PFSK-1 (cell line): ENCODE measurements at regions not wholly inside any gene's neighbourhood (a gene's known extent, or its start where the extent isn't known, plus 50 kb on each side); places are given as distances from the start of the nearest gene placed in this dataset.

Experiments used
- FOXP2 ChIP-seq: optimal IDR thresholded peaks from 2 replicates; pipeline ENCODE3; 2011; ENCODE audit warnings: borderline replicate concordance, control low read depth, inconsistent platforms; ENCODE audit not compliant: insufficient read depth; ENCODE audit errors: extremely low read length, extremely low read depth
- POLR2AphosphoS5 ChIP-seq: IDR thresholded peaks from 2 replicates; pipeline ENCODE4 v1.6.1; 2012; ENCODE audit warnings: low read depth, mild to moderate bottlenecking, control low read depth, low read length, moderate library complexity
- REST ChIP-seq, 2 experiments: IDR thresholded peaks; 2 replicates each; pipeline versions ENCODE4 v1.6.1 to v1.8.0; 2011 to 2012; ENCODE audit warnings: low read depth in 2 of 2, low read length in 2 of 2, control low read depth in 1 of 2, inconsistent platforms in 1 of 2, mild to moderate bottlenecking in 1 of 2, moderate library complexity in 1 of 2; ENCODE audit not compliant: insufficient read depth in 1 of 2
- SIN3A ChIP-seq: IDR thresholded peaks from 2 replicates; pipeline ENCODE4 v1.6.1; 2012; ENCODE audit warnings: mild to moderate bottlenecking, low read length, moderate library complexity, borderline replicate concordance; ENCODE audit not compliant: insufficient read depth
- TAF1 ChIP-seq: IDR thresholded peaks from 2 replicates; pipeline ENCODE4 v1.6.1; 2012; ENCODE audit warnings: low read length, control low read depth, borderline replicate concordance; ENCODE audit not compliant: insufficient read depth

- TF ChIP-seq POLR2AphosphoS5: no peak
- TF ChIP-seq TAF1: no peak
- no peak for TF ChIP-seq FOXP2
- TF ChIP-seq SIN3A: no peak
- TF ChIP-seq REST (IDR thresholded peaks at IDR 0.05; ENCODE audit: insufficient read depth in 1 of 2, low read depth in 2 of 2, low read length in 2 of 2): no peak
Observed at GRCh38 chr5:110873773-110874437, 135.1 kb downstream of the SLC25A46 start.

GRCh38 chr5:110878115-110878514 is 139.3 kb downstream of the SLC25A46 start:
- TF ChIP-seq POLR2AphosphoS5 (no peak), TAF1 (no peak), FOXP2 (no peak)

- no peak for TF ChIP-seq SIN3A
- TF ChIP-seq TAF1: no peak
- no peak for TF ChIP-seq REST (IDR thresholded peaks at IDR 0.05; ENCODE audit: insufficient read depth in 1 of 2, low read depth in 2 of 2, low read length in 2 of 2)
- TF ChIP-seq FOXP2: no peak
Observed at GRCh38 chr5:110879675-110880074, 140.9 kb downstream of the SLC25A46 start.

- TF ChIP-seq POLR2AphosphoS5 (no peak), TAF1 (no peak), SIN3A (no peak), REST (IDR thresholded peaks at IDR 0.05; ENCODE audit: insufficient read depth in 1 of 2, low read depth in 2 of 2, low read length in 2 of 2) (no peak), FOXP2 (no peak)
Observed at GRCh38 chr5:110880413-110880812, 141.6 kb downstream of the SLC25A46 start.

- TF ChIP-seq POLR2AphosphoS5: no peak
- TF ChIP-seq FOXP2: no peak
- no peak for TF ChIP-seq TAF1
- no peak for TF ChIP-seq REST (IDR thresholded peaks at IDR 0.05; ENCODE audit: insufficient read depth in 1 of 2, low read depth in 2 of 2, low read length in 2 of 2)
- no peak for TF ChIP-seq SIN3A
Observed at GRCh38 chr5:110884005-110884404, 145.2 kb downstream of the SLC25A46 start.
